Stimulated activated CD8-positive, alpha-beta memory T cell treated with anti-CD3 and anti-CD28 coated beads, Interleukin-2, amount 100 ng/mL, for 48 hours (primary cell): ENCODE measurements at regions not wholly inside any gene's neighbourhood (a gene's known extent, or its start where the extent isn't known, plus 50 kb on each side); places are given as distances from the start of the nearest gene placed in this dataset.
"Not testable (repeated sequence)": the region's sequence is repeated elsewhere in the genome, so short reads cannot be mapped to it uniquely, and the experiment has no call there.

ENCODE experiments used
- DNase-seq, 2 donors: peaks; one replicate each; pipeline ENCODE4 v3.0.0-alpha.2; 2020; ENCODE audit warnings: low read depth in 2 of 2

DNA sequence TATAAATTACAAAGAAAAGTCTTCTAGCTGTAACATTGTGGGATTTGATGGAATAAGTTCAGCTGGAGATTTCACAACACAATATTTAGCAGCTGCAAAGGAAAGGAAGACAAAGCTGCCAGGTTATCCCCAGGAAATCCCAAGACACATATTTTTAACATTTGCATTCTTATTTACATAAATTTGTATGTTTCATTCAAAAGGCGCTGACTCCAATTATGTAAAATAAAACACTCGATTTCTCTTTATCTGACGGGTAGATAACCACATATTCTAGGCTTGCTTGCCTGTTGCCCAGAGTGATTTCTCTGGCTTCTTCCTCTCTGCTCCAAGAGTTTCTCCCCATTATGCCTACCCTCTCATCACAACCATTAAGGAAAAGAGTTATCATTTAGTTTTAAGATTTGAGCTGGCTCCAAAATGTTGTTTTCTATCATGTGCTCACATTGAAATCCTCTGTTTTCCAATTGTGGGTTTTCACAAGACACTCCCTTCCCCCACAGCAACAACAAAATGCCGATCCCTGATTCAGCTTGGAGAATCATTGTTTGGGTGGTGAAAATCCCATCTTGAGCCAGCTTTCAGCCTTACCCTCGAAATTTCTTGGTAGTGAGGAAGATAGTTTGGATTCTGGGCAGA lies 128.2 kb upstream of the RASGEF1B start:
- no peak for DNase-seq

- no peak for DNase-seq
These were observed 124.3 kb upstream of the RASGEF1B start for GRCh38 chr4:81595798-81596610.

- no peak for DNase-seq
These were observed 123.6 kb upstream of the RASGEF1B start for GRCh38 chr4:81595287-81595686.

DNA sequence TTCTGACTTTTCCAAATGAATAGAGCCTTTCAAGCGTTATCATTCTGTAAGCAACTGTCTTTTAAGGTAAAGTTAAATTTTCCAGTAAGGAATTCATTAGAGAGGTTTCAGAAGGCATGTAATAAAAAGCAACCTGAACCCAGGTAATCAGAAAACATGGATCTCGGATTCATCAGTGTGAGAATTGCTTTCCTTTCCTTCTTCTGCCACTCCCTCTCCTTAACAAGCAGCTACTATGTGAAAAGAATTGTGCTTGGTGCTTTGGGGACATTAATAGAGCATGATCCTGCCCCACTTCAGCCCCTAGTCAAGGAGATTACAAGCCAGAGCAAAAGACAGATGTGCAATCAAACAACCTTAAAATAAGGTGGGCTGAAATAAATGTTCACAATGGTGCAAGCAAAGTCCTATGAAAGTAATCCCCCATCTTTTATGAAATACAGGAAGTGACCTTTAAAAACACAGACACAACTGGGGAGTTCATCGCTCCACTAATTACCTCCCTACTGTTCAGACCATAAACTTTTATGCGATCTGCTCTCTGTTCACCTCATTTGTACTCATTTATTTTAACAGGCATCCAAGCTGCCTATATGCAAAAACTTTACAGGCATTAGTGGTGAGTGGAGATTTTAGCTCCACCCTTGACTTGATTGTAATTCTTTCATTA lies 122.9 kb upstream of the RASGEF1B start:
- no peak for DNase-seq

DNA sequence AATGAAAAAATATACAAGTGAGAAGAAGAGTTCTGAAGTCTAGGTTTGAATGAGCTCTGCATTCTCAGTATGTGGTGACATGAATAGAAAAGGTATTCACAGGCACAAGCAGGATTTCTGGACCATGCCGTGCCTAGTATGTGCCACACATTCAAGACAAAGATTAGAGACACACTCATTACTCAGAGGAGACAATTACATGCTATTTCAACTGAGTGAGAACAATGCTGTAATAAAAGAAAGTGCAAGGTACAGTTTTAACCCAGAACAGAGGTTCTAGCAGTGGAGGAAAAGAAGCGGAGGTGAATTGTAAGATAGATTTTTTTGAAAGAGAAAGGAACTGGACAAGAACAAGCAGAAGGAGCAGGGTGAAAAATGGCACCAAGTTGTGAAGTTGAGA lies 121.0 kb upstream of the RASGEF1B start:
- DNase-seq: no peak

- no peak for DNase-seq
These were observed 118.9 kb upstream of the RASGEF1B start for GRCh38 chr4:81590596-81590995.

DNA sequence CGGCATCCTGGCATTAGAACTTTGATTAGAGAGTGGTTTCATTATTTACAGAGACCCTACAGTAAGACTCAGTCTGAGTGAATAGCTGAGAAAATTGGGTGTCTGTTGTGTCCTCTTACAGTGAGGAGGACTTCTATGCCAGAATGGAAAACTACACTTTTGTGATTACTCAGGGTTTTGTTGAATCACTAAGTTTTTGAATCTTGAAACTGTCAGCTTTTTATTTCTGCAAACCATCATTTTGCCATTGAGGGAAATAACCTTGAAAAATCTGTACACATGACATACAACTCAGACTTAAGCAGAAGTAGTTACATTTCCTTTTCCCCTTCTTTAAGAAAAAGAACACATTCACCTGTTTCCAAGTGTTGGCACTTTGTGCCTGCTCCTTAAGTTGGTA lies 117.6 kb upstream of the RASGEF1B start:
- no peak for DNase-seq

DNA sequence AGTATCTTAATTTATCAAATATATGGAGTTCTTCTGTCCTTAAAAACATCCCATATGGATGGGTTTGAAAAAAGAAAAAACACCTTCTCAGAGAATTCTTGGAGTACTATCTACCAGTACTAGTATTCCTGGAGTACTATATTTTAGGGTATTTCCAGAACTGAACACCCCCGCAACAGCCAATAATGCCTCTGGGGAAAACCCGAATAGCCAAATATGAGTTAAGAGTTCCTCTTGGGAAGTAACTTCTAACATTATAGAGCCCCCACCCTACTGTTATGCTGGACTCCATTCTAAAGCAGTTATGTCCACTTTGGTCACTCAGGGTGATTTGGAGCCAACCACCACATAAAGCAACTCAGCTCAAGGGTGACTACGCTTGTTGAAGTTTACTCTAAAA lies 115.0 kb upstream of the RASGEF1B start:
- no peak for DNase-seq

DNA sequence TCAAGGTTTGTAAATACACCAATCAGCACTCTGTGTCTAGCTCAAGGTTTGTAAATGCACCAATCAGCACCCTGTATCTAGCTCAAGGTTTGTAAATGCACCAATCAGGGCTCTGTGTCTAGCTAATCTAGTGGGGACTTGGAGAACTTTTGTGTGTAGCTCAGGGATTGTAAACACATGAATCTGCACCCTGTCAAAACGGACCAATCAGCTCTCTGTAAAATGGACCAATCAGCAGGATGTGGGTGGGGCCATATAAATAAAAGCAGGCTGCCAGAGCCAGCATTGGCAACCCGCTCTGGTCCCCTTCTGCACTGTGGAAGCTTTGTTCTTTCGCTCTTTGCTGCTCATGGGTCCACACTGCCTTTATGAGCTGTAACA lies 109.3 kb upstream of the RASGEF1B start:
- not testable (repeated sequence) for DNase-seq

DNA sequence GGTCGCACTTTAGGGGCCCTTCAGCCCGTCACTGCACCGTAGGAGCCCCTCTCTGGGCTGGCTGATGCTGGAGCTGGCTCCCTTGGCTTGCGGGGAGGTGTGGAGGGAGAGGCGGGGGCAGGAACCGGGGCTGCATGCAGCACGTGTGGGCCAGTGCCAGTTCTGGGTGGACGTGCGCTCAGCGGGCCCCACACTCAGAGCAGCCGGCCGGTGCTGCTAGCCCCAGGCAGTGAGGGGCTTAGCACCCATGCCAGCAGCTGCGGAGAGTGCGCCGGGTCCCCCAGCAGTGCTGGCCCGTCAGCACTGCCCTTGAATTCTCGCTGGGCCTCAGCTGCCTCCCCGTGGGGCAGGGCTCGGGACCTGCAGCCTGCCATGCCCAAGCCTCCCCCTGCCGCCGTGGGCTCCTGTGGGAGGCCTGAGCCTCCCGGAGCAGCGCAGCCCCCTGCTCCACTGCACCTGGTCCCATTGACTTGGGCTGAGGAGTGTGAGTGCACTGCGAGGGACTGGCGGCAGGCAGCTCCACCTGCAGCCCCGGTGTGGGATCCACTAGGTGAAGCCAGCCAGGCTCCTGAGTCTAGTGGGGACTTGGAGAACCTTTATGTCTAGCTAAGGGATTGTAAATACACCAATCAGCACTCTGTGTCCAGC lies 108.8 kb upstream of the RASGEF1B start:
- no peak for DNase-seq

DNA sequence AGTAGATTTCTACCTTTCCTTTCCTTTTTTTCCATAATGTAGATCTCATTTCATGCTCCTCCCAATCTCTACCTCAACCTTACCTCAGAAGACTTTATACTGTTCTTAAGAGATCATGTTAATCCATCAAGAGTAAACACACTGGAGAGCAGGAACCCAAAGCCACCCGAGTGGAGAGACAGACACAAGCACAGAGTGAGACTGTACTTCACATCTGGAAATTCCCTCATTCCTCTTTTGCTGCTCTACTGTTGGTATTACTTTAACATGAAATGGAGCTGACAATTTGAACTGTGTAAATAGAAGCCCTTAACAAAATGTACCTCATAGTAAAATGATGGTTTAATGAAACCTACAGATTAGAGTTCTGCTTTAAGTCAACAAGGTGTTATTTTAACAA lies 105.7 kb upstream of the RASGEF1B start:
- no peak for DNase-seq

DNA sequence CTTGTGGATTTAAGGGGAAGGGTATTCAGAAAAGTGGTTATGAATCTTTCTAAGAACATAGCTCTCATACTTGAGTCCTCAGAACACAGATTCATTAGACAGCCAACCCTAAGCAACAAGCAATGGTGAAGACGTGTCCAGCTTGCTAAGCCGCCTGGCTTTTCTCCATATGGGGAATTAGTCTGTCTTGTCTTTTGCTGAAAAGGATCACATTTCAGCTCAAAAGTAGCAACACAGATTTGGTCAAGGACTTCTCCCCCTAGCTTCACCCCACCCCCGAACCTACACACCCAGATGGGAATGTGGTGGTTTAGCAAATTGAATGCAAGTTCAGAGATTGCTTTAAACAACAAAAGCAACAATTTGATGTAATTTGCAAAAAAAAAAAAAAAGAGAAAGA lies 103.3 kb upstream of the RASGEF1B start:
- no peak for DNase-seq

- no peak for DNase-seq
These were observed 102.1 kb upstream of the RASGEF1B start for GRCh38 chr4:81573840-81574239.

DNA sequence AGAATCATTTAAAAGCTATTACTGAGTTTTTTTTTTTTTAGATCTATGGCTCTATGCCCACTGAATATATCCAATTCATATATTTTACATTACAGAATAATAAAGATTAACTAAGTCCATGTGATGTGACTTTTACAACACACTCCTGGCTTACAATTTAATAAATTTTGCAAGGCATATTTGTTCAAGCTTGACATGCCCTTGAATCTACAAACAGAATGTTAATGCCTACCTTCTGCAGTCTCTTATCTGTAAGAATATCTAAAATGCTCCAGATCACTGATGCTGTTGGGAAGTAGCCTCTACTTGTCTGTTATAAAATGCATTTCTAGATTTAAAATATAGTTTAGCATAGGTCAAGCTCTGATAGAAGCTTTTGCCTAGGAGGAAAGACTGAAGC lies 100.7 kb upstream of the RASGEF1B start:
- DNase-seq: no peak

DNA sequence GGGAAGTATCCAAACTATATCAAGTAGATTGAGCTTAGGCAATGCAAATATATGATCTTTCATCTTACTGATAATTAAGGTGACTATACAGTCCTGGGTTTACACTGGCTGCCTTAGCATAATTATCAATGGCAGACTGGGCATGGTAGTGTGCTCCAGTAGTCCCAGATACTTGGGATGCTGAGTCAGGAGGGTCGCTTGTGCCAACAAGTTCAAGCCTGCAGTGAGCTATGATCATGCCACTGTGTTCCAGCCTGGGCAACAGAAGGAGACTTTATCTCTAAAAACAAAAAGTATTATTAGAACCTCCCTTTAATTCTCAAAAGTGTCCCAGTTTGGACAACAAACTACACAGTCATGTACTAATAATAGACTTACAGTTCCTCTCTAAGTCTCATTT lies 99.4 kb upstream of the RASGEF1B start:
- DNase-seq: no peak

DNA sequence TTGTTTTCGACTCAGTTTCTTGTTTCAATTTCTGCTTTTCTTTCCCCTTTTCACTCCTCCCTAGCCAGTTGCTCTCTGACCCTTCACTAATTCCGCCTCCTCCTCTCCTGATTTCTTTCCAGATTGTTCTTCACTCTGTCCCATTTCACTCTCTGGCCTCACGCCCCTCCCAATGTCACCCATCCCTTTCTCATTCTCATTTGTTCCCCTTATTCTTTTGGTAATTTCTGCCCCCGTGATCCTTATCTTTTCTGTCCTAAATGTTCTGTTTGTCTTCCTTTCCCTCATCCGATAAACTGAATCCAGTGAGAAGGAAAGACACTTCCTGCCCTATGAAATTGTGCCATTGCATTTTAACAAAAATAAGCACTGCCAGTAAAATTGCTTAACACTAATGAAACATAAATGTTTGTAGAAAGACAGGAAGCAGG lies 94.5 kb upstream of the RASGEF1B start:
- DNase-seq: no peak

- no peak for DNase-seq
These were observed 93.6 kb upstream of the RASGEF1B start for GRCh38 chr4:81565142-81565870.

DNA sequence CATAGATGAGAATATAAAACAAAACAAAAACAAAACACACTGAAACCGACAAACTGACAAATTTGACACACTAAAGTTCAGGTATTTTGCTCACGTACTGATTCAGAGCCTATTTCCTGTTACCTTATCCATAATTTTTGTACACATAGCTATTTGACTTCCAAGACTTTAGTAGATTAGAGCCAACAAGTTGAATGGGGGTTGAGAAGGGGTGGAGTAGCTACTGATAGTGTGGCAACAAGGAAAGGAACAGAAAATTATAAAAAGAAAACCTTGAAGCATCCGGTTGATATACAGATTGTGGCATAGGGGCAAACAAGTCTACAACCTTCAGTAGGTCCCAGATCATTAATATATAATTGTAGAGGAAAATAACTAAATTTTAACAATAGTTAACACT lies 92.3 kb upstream of the RASGEF1B start:
- no peak for DNase-seq

- DNase-seq: no peak
These were observed 90.4 kb upstream of the RASGEF1B start for GRCh38 chr4:81562093-81562492.

DNA sequence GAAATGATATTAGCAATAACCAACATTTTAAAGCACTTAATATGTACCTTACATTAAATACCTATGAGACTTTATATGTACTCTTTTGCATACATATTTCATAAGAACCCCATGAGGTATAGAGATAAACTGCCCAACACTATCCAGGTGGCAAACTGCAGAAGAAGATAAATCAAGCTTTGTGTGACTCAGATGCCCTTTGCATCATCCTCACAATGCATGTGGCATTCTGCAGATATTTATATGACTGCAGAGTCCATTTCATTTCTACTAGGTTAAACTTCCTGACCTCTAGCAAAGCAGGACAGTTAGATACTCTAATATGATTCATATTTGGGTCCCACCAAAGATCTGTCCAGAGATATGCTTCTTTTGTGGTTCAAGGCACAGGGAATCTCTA lies 85.6 kb upstream of the RASGEF1B start:
- no peak for DNase-seq

- DNase-seq: no peak
These were observed 83.8 kb upstream of the RASGEF1B start for GRCh38 chr4:81555489-81555888.

DNA sequence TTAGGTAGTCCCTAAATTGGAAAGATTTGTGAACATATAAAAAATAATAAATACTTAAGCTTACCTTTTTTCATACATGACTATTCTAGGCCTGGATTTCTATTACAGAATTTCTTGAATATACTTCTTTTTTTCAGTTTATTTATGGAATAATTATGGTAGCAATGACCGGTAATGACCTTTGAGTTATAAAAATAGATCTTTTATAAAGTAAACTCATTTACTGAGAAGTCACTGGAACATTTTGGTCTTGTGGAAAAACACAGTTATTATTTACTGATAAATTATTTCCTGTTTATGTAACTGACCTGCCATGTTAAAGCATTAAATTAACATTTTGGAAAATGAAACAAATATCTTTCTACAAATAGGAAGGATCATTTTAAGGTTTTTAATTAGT lies 80.4 kb upstream of the RASGEF1B start:
- no peak for DNase-seq
